ENCODE measurements at regions not wholly inside any gene's neighbourhood (a gene's known extent, or its start where the extent isn't known, plus 50 kb on each side); places are given as distances from the start of the nearest gene placed in this dataset.

DNA sequence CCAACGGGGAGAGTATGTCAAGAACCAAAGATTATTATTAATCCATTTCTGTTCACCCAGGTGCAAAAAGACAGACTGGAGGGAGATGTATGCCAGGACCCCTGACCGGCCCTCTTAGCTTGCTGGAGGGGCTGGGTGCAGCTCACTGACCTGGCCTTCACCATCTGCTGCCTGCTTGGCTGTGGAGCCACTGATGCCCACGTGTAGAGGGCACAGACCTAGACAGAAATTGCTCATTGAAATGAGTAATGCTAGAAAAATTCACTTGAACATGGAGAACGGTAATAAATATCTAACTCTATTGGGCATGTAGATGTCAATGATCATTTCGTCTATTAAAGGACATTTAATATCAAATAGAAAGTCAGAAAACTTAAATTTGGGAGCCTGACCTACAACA, 58.8 kb upstream of the ERCC6L2 start:
- POLR2A ChIA-PET, result no interaction called here
- Histone ChIP-seq H3K27ac (ENCODE audit: extremely low read depth, low read depth, low read length) (no peak overlapping the region), H3K4me1 (ENCODE audit: control insufficient read depth, insufficient read depth, low read length) (peaks cover 4% of the 10 kb centered on the region; the same call in 1 of the 2 replicates), H3K4me3 (ENCODE audit: low read depth, low read length) (no peak overlapping the region), H3K36me3 (ENCODE audit: control insufficient read depth in 2 of 2, insufficient read depth in 1 of 2, low read length in 2 of 2) (no peaks in the 10 kb centered on the region), H3K9me3 (ENCODE audit: control insufficient read depth, insufficient read depth, low read depth, low read length) (no peaks in the 10 kb centered on the region)
- CTCF ChIA-PET, result no interaction called here
- TF ChIP-seq ZNF394 (tag by site-specific recombination; IDR thresholded peaks at IDR 0.05; ENCODE audit: borderline replicate concordance) (no peak), ZNF626 (tag by site-specific recombination; IDR thresholded peaks at IDR 0.05) (no peak), ZNF311 (tag by site-specific recombination; IDR thresholded peaks at IDR 0.05; ENCODE audit: borderline replicate concordance) (no peak), MEIS1 (CRISPR knock-in tag; IDR thresholded peaks at IDR 0.05; ENCODE audit: borderline replicate concordance) (no peak), EGR2 (tag by site-specific recombination; IDR thresholded peaks at IDR 0.05; ENCODE audit: low read depth) (no peak), ZNF660 (tag by site-specific recombination; IDR thresholded peaks at IDR 0.05) (no peak), SETDB1 (IDR thresholded peaks at IDR 0.05; ENCODE audit: insufficient read length, low read length) (no peak), ZSCAN23 (tag by site-specific recombination; IDR thresholded peaks at IDR 0.05) (no peak), ZBTB21 (tag by site-specific recombination; IDR thresholded peaks at IDR 0.05) (no peak), ZNF521 (tag by site-specific recombination; IDR thresholded peaks at IDR 0.05) (no peak), ZNF37A (tag by site-specific recombination; IDR thresholded peaks at IDR 0.05) (no peak), MZF1 (tag by site-specific recombination; IDR thresholded peaks at IDR 0.05; ENCODE audit: borderline replicate concordance) (no peak), ZNF404 (tag by site-specific recombination; IDR thresholded peaks at IDR 0.05) (no peak)
- TF ChIP-seq, protein P1, sequence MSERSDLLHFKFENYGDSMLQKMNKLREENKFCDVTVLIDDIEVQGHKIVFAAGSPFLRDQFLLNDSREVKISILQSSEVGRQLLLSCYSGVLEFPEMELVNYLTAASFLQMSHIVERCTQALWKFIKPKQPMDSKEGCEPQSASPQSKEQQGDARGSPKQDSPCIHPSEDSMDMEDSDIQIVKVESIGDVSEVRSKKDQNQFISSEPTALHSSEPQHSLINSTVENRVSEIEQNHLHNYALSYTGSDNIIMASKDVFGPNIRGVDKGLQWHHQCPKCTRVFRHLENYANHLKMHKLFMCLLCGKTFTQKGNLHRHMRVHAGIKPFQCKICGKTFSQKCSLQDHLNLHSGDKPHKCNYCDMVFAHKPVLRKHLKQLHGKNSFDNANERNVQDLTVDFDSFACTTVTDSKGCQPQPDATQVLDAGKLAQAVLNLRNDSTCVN (tag by site-specific recombination; optimal IDR thresholded peaks at IDR 0.05), result no peak
- TF ChIP-seq, protein P2, sequence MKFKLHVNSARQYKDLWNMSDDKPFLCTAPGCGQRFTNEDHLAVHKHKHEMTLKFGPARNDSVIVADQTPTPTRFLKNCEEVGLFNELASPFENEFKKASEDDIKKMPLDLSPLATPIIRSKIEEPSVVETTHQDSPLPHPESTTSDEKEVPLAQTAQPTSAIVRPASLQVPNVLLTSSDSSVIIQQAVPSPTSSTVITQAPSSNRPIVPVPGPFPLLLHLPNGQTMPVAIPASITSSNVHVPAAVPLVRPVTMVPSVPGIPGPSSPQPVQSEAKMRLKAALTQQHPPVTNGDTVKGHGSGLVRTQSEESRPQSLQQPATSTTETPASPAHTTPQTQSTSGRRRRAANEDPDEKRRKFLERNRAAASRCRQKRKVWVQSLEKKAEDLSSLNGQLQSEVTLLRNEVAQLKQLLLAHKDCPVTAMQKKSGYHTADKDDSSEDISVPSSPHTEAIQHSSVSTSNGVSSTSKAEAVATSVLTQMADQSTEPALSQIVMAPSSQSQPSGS (tag by site-specific recombination; IDR thresholded peaks at IDR 0.05; ENCODE audit: low read depth), result no peak
- TF ChIP-seq, protein P3, sequence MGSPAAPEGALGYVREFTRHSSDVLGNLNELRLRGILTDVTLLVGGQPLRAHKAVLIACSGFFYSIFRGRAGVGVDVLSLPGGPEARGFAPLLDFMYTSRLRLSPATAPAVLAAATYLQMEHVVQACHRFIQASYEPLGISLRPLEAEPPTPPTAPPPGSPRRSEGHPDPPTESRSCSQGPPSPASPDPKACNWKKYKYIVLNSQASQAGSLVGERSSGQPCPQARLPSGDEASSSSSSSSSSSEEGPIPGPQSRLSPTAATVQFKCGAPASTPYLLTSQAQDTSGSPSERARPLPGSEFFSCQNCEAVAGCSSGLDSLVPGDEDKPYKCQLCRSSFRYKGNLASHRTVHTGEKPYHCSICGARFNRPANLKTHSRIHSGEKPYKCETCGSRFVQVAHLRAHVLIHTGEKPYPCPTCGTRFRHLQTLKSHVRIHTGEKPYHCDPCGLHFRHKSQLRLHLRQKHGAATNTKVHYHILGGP (tag by site-specific recombination; IDR thresholded peaks at IDR 0.05), result no peak
- TF ChIP-seq, protein P4, sequence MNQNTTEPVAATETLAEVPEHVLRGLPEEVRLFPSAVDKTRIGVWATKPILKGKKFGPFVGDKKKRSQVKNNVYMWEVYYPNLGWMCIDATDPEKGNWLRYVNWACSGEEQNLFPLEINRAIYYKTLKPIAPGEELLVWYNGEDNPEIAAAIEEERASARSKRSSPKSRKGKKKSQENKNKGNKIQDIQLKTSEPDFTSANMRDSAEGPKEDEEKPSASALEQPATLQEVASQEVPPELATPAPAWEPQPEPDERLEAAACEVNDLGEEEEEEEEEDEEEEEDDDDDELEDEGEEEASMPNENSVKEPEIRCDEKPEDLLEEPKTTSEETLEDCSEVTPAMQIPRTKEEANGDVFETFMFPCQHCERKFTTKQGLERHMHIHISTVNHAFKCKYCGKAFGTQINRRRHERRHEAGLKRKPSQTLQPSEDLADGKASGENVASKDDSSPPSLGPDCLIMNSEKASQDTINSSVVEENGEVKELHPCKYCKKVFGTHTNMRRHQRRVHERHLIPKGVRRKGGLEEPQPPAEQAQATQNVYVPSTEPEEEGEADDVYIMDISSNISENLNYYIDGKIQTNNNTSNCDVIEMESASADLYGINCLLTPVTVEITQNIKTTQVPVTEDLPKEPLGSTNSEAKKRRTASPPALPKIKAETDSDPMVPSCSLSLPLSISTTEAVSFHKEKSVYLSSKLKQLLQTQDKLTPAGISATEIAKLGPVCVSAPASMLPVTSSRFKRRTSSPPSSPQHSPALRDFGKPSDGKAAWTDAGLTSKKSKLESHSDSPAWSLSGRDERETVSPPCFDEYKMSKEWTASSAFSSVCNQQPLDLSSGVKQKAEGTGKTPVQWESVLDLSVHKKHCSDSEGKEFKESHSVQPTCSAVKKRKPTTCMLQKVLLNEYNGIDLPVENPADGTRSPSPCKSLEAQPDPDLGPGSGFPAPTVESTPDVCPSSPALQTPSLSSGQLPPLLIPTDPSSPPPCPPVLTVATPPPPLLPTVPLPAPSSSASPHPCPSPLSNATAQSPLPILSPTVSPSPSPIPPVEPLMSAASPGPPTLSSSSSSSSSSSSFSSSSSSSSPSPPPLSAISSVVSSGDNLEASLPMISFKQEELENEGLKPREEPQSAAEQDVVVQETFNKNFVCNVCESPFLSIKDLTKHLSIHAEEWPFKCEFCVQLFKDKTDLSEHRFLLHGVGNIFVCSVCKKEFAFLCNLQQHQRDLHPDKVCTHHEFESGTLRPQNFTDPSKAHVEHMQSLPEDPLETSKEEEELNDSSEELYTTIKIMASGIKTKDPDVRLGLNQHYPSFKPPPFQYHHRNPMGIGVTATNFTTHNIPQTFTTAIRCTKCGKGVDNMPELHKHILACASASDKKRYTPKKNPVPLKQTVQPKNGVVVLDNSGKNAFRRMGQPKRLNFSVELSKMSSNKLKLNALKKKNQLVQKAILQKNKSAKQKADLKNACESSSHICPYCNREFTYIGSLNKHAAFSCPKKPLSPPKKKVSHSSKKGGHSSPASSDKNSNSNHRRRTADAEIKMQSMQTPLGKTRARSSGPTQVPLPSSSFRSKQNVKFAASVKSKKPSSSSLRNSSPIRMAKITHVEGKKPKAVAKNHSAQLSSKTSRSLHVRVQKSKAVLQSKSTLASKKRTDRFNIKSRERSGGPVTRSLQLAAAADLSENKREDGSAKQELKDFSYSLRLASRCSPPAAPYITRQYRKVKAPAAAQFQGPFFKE (tag by site-specific recombination; IDR thresholded peaks at IDR 0.05; ENCODE audit: borderline replicate concordance), result no peak
